Motor neuron (in vitro differentiated cells): ENCODE measurements at regions not wholly inside any gene's neighbourhood (a gene's known extent, or its start where the extent isn't known, plus 50 kb on each side); places are given as distances from the start of the nearest gene placed in this dataset.

Experiments used
- ATAC-seq, 8 experiments: fragments of 200-7000 bp; cut with Tn5 transposase; replicated peaks in 6 of 8; 2 replicates each; pipeline ENCODE4 v1.8.0; 2021; ENCODE audit warnings: mild to moderate bottlenecking in 8 of 8, moderate library complexity in 8 of 8
- H3K27ac ChIP-seq, 2 donors: fragments of 250-450 bp; sonication (Bioruptor Pico); 2 replicates each; pipeline ENCODE4 v1.9.0; 2021; ENCODE audit warnings: antibody characterized with exemption in 2 of 2, mild to moderate bottlenecking in 2 of 2, moderate library complexity in 1 of 2
- H3K4me1 ChIP-seq, 2 donors: fragments of 250-450 bp; sonication (Bioruptor Pico); replicated peaks in 1 of 2; 2 replicates each; pipeline ENCODE4 v1.6.1; 2021; ENCODE audit warnings: antibody characterized with exemption in 2 of 2, mild to moderate bottlenecking in 2 of 2, moderate library complexity in 1 of 2
- H3K4me3 ChIP-seq, 5 donors: fragments of 250-450 bp; sonication (Bioruptor Pico); 2 replicates each; pipeline ENCODE4 v1.9.0; 2021; ENCODE audit warnings: antibody characterized with exemption in 5 of 5, mild to moderate bottlenecking in 5 of 5, moderate library complexity in 4 of 5
- WGBS, 10 experiments: fragments of 450-650 bp; shearing (Covaris generic); methylation state at CpG; one replicate each; pipeline ENCODE4 v1.0.0; 2022; 5-methylcytosine and 5-hydroxymethylcytosine counted together
- in situ Hi-C, 9 experiments: fragments of 400-800 bp; cut with MboI; loops; one replicate each; pipeline ENCODE4 v1.15.0; 2021; ENCODE audit warnings: low sequenced_read_pairs in 9 of 9, low pct_unique_long_range_greater_than_20kb in 2 of 9; ENCODE audit not compliant: unreplicated experiment in 9 of 9

DNA sequence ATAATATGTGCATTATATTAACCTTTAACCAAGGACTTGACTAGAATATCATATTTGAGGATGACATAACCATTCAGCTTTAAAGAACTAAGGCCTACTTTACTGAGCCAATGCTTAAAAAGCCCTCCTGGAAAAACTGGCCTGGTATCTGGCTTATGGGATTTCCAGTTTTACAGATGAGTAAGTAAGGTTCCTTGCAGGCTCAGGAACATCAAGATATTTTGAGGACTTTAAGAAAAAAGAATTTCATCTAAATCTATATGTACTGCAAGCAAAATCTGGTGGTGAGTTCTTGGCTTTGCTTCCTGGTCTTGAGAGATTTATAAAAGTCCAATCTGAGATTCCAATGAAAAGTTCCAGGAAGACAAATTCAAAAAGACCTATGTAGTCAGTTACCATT, 417.0 kb upstream of the NRXN1 start:
- H3K4me3 ChIP-seq, result no peak overlapping the region
- no peak overlapping the region for H3K27ac ChIP-seq
- in situ Hi-C loops, result no loop called here
- ATAC-seq, result no peak
- peaks cover 0 to 2% of the 10 kb centered on the region in 2 donors for H3K4me1 ChIP-seq

DNA sequence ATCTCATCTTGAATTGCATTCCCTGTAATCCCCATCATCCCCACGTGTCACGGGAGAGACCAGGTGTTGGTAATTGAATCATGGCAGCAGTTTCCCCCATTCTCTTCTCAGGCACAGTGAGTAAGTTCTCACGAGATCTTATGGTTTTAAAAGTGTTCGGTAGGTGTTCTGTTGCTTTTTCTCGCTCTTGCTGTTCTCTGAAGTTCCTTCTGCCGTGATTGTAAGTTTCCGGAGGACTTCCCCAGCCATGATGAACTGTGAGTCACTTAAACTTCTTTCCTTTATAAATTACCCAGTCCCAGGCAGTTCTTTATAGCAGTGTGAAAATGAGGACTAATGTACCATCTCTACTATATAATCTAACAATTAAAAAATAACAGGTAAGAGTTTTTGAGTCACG, 409.9 kb upstream of the NRXN1 start:
- H3K27ac ChIP-seq, result no peak overlapping the region
- no peak overlapping the region for H3K4me3 ChIP-seq
- 19 to 100% (median 88%) methylated on average over 1 to 8 of the region's 8 CpGs for WGBS, 10 experiments
- H3K4me1 ChIP-seq, result peaks cover 0 to 3% of the 10 kb centered on the region in 2 donors
- in situ Hi-C loops, result no loop called here
- ATAC-seq, result no peak

DNA sequence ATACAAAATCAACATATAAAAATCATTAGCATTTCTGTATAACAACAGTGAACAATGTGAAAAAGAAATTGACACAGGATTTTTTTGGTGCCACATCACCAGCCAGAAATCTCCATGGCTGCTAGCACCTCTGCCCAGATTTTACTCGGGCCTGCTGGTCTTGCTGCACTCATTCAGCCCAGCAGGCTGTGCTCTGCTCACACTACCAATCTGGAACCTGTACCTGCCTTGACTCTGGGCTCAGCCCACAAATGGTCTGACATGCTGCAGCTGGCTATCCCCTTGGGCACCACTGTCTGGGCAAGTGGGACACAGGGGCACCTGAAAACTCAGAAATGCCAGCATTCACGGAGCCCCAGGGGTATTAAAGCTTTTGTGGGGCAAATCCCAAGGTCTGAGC, 392.5 kb upstream of the NRXN1 start:
- in situ Hi-C loops, result no loop called here
- H3K27ac ChIP-seq, result no peak overlapping the region
- no peaks in the 10 kb centered on the region for H3K4me1 ChIP-seq
- ATAC-seq, result peak in 1 of 8 experiments; percentile 79
- WGBS, 10 experiments, result 0 to 100% (median 73%) methylated on average over 1 to 2 of the region's 2 CpGs; no CpG with 5 or more reads in 4 of the 10 experiments
- H3K4me3 ChIP-seq, result no peak overlapping the region

GRCh38 chr2:51420511-51420910, 388.6 kb upstream of the NRXN1 start:
- 0 to 100% (median 52%) methylated on average over 1 to 3 of the region's 3 CpGs; no CpG with 5 or more reads in 2 of the 10 experiments for WGBS, 10 experiments
- in situ Hi-C loops, result no loop called here
- ATAC-seq, result no peak
- H3K4me1 ChIP-seq, result no peaks in the 10 kb centered on the region
- no peak overlapping the region for H3K4me3 ChIP-seq
- H3K27ac ChIP-seq, result no peak overlapping the region

DNA sequence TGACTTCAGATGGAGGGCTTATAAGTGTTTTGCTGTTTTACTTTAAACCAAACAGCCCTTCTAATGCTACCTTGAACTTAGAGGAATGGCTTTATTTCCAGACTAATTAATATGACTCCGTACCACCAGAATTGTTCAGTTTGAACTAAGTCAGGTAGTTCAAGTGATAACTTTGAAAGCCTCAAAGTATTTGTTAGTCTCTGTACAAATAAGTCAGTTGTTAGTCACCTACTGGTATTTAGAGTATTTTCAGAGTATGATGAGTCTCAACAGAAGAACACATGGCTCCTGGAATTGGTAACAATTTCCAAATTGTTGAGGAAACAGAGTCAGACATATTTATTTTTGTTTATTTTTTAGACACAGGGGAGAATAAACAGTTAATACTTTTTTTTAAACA, 381.8 kb upstream of the NRXN1 start:
- in situ Hi-C loops, result no loop called here

DNA sequence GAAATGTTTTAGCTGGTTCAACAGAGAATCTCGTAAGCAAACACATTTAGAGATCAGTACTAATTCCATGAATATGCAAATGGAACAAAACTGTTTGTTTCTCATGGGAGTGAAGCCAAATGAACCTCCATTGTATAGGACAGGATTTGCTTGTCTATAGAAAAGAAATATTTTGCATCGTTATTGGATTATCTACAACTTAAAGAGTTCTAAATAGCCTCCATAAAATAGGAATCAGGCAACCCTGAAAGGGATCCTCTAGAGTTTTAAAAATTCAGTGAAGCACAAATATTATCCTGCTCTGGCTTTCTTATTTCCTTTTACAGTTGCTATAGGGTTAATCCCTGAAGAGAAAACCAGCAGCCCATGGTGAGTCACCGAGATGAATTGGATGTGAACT, 378.4 kb upstream of the NRXN1 start:
- 0 to 64% (median 50%) methylated on average over 1 to 3 of the region's 3 CpGs; no CpG with 5 or more reads in 1 of the 10 experiments for WGBS, 10 experiments
- in situ Hi-C loops, result no loop called here
- H3K4me3 ChIP-seq, result no peak overlapping the region
- H3K4me1 ChIP-seq, result peaks cover 0 to 14% of the 10 kb centered on the region in 2 donors
- H3K27ac ChIP-seq, result no peak overlapping the region
- ATAC-seq, result no peak

More for the DNA sequence above, 381.8 kb upstream of the NRXN1 start:
- Histone ChIP-seq H3K4me3 (no peak overlapping the region), H3K27ac (no peak overlapping the region), H3K4me1 (peaks cover 0 to 14% of the 10 kb centered on the region in 2 donors)
- 17 to 100% (median 71%) methylated on average over 1 of the region's 1 CpG; no CpG with 5 or more reads in 3 of the 10 experiments for WGBS, 10 experiments
- ATAC-seq, result no peak

- H3K4me1 ChIP-seq, result peaks cover 0 to 14% of the 10 kb centered on the region in 2 donors
- no peak for ATAC-seq
Measured at GRCh38 chr2:51409920-51410319, 378.0 kb upstream of the NRXN1 start.

DNA sequence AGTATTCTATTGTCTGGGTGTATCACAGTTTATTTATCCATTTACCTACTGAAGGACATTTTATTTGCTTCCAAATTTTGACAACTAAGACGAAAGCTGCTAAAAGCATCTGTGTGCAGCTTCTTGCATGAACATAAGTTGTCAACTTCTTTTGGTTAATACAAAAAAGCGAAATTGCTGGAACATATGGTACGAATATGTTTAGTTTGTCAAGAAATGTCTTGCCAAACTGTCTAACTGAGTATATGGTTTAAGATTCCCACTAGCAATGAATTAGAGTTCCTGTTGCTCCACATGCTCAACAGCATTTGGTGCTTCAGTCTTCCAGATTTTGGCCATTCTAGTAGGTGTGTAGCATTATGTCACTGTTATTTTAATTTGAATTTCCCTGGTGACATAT, 372.3 kb upstream of the NRXN1 start:
- no peak overlapping the region for H3K4me3 ChIP-seq
- 0 to 100% (median 90%) methylated on average over 1 to 3 of the region's 3 CpGs; no CpG with 5 or more reads in 1 of the 10 experiments for WGBS, 10 experiments
- in situ Hi-C loops, result no loop called here
- no peaks in the 10 kb centered on the region for H3K4me1 ChIP-seq
- no peak overlapping the region for H3K27ac ChIP-seq
- ATAC-seq, result no peak

More at GRCh38 chr2:51409920-51410319, 378.0 kb upstream of the NRXN1 start:
- no peak overlapping the region for H3K4me3 ChIP-seq
- in situ Hi-C loops, result no loop called here
- H3K27ac ChIP-seq, result no peak overlapping the region
- WGBS, 10 experiments, result 0 to 21% (median 0%) methylated on average over 1 of the region's 1 CpG; no CpG with 5 or more reads in 1 of the 10 experiments

- 0 to 92% (median 80%) methylated on average over 1 to 5 of the region's 5 CpGs; no CpG with 5 or more reads in 1 of the 10 experiments for WGBS, 10 experiments
- no peak overlapping the region for H3K4me3 ChIP-seq
- in situ Hi-C loops, result no loop called here
Measured at GRCh38 chr2:51401546-51401945, 369.6 kb upstream of the NRXN1 start.

DNA sequence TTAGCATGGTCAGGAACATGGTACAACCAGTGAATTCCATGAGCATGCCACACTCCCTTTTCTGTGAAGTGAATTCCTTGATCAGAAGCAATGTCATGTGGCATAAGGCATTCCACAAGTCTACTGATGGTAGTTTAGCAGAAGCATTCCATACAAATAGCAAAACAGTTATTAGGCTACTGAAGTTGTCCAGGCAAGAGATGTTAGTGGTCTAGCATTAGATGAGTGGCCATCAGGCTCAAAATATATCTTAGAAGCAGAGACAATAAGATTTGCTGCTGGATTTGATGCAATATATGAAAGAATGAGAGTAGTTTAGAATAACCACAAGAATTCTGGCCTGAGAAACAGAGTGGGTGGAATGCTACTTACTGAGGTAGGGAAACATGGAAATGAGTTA, 355.3 kb upstream of the NRXN1 start:
- no peak overlapping the region for H3K4me3 ChIP-seq
- in situ Hi-C loops, result no loop called here
- no peaks in the 10 kb centered on the region for H3K4me1 ChIP-seq
- ATAC-seq, result no peak
- H3K27ac ChIP-seq, result no peak overlapping the region

More at GRCh38 chr2:51401546-51401945, 369.6 kb upstream of the NRXN1 start:
- no peak for ATAC-seq
- Histone ChIP-seq H3K27ac (no peak overlapping the region), H3K4me1 (no peaks in the 10 kb centered on the region)

- in situ Hi-C loops, result no loop called here
- no peak overlapping the region for H3K27ac ChIP-seq
- no peak for ATAC-seq
Measured at GRCh38 chr2:51379997-51380396, 348.1 kb upstream of the NRXN1 start.

DNA sequence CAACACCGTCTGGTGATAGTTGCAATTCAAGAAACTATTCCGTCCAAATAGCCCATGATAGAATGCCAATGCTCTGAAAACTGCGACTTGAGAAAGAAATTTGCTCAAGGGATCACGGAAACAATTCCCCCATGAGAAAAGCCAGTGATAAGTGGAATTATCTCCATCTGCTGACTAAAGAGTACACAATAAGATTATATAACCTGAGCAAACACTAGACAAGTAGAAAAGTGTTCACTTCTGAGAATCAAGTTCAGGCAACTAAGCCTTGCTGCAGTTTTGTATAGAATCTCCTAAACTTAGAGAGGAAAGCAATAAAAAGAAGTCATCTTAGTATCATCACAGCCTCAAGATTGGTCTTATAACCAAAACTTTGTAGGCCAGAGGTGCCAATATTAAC, 336.3 kb upstream of the NRXN1 start:
- 27 to 100% (median 92%) methylated on average over 1 to 4 of the region's 4 CpGs; no CpG with 5 or more reads in 1 of the 10 experiments for WGBS, 10 experiments
- no peak overlapping the region for H3K27ac ChIP-seq
- no peak for ATAC-seq
- no peaks in the 10 kb centered on the region for H3K4me1 ChIP-seq
- no peak overlapping the region for H3K4me3 ChIP-seq
- in situ Hi-C loops, result no loop called here

More at GRCh38 chr2:51379997-51380396, 348.1 kb upstream of the NRXN1 start:
- Histone ChIP-seq H3K4me3 (no peak overlapping the region), H3K4me1 (no peaks in the 10 kb centered on the region)

- ATAC-seq, result no peak
- H3K4me3 ChIP-seq, result no peak overlapping the region
- H3K4me1 ChIP-seq, result peaks cover 0 to 33% of the 10 kb centered on the region in 2 donors
- H3K27ac ChIP-seq, result no peak overlapping the region
- in situ Hi-C loops, result no loop called here
- WGBS, 10 experiments, result 0 to 100% (median 60%) methylated on average over 1 of the region's 1 CpG; no CpG with 5 or more reads in 1 of the 10 experiments
Measured at GRCh38 chr2:51350100-51350499, 318.2 kb upstream of the NRXN1 start.

- ATAC-seq, result no peak
- no peak overlapping the region for H3K4me3 ChIP-seq
- H3K27ac ChIP-seq, result no peak overlapping the region
- H3K4me1 ChIP-seq, result peaks cover 0 to 14% of the 10 kb centered on the region in 2 donors
- WGBS, 10 experiments, result 0 to 94% (median 86%) methylated on average over 1 to 2 of the region's 2 CpGs
- in situ Hi-C loops, result no loop called here
Measured at GRCh38 chr2:51344886-51345285, 313.0 kb upstream of the NRXN1 start.
